Left renal cortex interstitium (tissue), 4 donors: ENCODE measurements at regions not wholly inside any gene's neighbourhood (a gene's known extent, or its start where the extent isn't known, plus 50 kb on each side); places are given as distances from the start of the nearest gene placed in this dataset.
"Not testable (repeated sequence)": the region's sequence is repeated elsewhere in the genome, so short reads cannot be mapped to it uniquely, and the experiment has no call there.

Source experiments
- DNase-seq, 4 donors: peaks; one replicate each; pipeline ENCODE4 v3.0.0-alpha.2; 2013; ENCODE audit warnings: low read depth in 4 of 4, low spot score in 2 of 4, missing footprints in 1 of 4

DNA sequence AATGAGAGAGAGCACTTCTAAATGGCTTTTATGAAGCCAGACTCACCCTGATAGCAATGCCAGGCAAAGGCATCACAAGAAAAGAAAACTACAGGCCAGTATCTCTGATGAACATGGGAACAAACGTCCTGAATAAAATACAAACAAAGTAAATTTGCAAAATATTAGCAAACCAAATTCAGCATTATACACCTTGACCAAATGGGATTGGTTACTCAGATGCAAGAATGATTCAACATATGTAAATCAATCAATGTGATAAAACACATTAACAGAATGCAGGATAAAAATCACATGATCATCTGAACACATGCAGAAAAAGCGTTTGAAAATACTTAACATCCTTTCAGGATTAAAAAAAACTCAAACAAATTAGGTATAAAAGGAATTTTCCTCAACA lies 494.9 kb upstream of the CCDC54 start:
- no peak for DNase-seq

DNA sequence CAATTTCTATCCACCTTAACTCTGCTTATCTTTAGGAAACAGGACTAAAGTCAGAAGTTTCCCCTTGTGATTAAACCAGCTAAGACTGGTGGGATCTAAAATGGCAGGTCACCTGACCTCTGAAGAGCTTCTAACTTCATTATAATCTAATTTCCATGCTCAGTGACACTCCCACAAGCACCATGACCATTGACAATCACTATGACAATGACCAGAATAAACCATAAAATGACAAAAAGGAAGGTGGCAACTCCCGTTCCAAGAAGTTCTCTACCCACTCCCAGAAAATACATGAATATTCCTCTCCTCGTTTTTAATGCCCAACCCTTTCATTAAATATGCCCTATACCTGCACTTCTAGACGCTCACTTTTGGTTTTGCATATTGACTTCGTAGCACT lies 471.2 kb upstream of the CCDC54 start:
- DNase-seq = no peak

DNA sequence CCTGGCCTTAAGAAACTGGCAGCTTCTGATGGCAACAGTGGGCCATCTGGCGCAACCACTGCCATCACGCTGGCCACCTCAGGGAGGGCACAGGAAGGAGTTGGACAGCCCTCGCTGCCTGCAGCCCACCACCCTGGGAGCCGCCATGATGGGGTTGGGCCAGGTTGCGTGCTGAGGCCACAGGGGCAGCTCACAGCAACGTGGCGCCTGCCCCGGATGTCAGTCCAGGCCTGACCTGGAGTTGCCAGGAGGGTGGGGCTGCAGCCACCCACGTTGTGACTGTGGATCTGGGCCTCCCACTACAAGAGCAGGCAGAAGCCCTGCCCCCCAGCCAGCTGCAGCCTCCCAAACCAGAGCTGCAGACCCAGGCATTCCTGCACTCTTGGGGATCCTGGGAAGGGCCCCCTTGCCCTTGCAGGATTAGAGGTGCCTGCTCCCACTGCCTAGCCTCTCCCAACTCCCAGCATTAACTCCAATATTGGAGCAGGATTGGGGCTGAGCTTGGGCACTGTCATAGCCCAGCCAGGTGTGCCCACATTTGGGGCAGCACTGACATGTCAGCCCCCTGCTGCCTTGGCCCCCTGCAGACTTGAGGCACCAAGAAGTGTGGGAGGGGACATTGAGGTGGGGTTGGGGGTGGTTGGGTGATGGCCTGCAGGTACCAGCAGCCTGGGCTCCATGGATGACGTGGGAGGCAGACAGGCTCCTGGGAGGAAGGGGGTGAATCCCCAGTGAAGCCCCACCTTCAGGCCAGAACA lies 468.9 kb upstream of the CCDC54 start:
- DNase-seq = no peak

DNA sequence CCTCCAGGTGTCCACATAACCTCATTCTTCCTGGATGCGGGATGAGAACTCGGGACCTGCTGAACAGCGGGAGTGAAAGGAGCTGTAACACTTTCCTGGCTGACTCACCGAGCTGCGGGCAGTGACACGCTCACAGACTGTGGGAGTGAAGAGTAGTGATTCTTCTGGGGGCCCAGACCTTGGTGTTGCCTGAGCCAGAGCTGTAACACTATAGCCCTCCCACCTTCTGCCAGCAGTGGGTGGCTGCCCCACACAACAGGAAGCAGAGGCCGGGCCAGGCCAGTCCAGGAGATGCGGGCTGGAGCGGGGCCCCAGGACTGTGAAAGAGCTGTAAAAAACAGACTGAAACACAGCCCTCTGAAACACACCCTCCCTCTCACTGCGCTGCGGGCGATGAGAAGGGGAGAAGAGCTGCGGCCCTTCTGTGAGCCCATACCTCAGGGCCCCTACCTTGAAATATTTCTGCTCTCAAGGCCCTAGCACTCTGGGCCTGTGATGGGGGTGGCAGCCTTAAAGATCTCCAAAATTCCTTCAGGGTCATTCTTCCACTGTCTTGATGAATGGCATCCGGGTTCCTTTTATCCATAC lies 464.0 kb upstream of the CCDC54 start:
- no peak for DNase-seq

DNA sequence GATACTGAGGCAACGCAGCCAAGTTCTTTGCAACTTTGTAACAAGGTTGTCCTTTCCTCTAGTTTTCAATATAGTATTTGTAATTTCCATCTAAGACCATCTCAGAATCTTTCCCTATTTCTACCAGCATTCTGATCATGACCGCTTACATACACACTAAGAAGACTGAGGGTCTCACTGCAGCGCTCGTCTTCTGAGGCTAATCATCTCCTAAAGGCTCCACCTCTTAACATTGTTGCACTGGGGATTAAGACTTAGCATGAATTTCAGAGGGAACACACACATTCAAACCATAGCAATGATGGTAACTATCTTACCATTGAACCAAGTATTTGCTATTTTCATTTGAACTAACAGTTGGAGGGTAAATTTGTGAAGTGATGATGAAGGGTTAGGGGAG lies 463.3 kb upstream of the CCDC54 start:
- no peak for DNase-seq

DNA sequence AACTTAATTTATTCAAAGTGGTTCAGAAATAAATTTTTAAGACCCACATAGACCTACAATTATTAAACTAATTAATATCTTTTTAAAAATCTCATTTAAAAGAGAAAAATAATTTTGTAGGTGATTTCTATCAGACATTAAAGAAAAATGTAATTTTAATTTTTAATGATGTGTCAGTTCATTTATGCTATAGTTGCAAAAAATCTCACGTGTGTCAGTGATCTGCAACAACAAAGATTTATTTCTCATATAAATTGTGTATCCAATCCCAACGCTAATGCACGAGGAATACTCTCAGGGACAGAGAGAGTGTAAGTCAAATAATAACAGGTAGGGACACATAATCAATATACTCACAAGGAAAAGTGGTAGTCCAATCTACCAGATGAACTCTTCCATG lies 456.6 kb upstream of the CCDC54 start:
- no peak for DNase-seq

DNA sequence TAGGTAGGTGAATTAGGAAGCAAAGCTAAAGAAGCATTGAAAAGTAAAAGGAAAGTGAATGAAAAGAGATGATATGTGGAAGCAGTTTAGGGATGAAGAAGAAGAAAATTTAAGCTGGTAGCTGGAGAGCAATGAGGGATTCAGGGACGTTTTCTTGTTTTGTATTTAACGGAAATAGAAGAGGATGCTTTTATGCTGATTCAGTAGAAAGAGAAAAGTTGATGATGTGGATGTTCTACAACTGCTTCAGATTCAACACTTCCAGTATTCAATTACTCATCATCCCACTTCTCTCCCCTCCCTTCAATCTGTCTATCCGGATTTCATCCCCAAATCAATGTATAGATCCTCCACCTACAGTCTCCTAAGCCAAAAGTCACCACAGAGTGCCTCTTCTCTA lies 448.2 kb upstream of the CCDC54 start:
- no peak for DNase-seq

DNA sequence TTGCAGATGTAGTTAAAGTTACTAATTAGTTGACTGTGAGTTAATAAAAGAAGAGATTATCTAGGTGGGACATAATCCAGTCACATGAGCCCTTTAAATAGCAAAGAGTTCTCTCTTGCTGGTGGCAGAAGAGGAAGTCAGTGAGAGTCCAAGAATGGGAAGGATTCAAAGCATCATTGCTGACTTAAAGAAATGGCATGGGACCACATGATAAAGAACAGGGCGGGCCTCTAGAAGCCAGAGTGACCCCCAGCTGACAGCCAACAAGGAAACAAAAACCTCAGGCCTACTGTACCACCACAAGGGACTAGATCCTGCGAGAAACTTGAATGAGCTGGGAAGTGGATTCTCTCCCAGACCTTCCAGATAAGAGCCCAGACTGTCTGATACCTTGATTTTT lies 447.2 kb upstream of the CCDC54 start:
- DNase-seq = no peak

DNA sequence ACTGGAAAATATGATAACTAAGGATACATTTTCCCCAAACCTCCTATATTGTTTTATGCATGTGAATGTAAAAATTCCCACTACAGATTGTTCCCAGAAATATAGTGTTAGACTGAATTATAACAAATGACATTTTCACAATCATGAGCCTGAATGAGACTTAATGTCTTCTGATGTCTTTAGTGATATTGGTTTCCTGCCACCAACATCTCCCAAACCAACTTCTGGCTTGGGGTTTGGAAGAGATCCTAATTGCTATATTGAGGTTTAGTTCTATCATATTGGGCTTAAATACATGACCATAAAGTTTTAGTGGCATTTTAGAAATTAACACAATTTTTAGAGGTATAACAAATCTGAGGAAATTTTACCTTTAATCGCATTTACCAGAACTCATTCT lies 445.3 kb upstream of the CCDC54 start:
- no peak for DNase-seq

DNA sequence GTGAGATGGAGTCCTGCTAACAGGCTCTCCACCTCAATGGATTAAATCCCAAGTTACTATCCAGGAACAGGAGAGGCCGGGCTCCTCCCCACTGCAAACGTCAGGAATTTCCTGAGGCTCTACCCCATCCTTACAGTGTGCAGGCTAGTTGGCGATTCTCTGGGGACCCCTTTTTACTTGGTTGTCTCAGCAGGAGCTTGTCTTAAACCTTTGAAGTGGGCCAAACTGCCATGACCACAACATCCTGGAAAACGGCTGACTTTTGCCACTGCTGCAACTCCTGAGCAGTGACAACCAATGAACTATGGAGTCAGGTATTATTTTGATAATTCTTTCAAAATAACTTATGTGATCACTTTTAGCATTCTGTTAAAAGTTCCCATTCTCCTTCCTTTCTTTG lies 440.9 kb upstream of the CCDC54 start:
- no peak for DNase-seq

DNA sequence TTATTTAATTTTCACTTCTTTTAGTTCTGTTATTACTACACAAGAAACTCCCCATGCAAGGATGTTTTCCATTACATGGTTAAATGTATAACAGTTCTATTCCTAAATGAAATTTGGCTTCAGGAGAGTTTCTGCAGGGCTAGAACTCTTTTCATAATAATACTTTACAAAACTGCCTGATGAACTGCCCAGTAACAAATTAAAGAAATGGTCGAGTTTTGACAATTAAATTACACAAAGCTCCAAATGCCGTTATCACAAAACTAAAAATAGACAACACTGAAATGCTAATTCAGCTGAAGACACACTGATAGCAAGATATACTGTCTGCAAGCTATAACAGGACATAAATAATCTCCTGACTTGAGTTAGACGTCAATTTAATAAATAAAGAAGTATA lies 435.2 kb upstream of the CCDC54 start:
- no peak for DNase-seq

DNA sequence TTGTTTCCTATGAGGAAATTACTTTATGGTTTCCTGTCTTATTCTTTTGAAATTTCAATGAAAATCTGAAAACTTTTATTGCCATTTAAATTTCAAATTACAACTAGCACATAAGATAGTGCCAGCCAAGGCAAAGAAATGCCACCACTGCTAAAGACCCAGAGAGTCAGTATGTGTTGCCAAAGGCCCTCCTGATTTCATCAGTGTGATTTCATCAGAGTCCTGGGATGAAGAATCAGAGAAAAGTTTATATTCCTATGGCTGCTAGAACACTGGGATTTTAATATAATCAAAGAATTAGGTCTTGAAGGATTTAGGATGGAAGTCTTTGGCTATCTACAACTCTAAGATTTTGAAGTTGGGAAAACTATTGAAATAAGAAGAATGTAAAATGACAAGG lies 434.2 kb upstream of the CCDC54 start:
- no peak for DNase-seq

DNA sequence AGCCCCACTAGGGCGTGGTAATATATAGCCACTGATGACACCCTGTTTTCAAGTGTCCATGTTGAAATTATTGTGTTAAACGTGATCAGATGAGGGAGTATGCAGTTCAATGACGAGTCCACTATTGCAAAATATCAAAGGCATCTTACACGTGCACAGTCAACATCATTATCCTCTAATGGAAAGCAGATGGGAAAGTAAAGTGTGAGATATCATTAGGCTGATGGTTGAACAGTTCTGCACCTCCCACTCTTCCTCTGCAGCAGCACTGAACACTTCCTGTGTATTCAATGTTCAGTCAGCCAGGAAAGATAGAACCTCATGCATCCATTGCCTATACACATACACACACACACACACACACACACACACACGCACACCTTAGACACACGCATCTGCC lies 431.8 kb upstream of the CCDC54 start:
- no peak for DNase-seq

DNA sequence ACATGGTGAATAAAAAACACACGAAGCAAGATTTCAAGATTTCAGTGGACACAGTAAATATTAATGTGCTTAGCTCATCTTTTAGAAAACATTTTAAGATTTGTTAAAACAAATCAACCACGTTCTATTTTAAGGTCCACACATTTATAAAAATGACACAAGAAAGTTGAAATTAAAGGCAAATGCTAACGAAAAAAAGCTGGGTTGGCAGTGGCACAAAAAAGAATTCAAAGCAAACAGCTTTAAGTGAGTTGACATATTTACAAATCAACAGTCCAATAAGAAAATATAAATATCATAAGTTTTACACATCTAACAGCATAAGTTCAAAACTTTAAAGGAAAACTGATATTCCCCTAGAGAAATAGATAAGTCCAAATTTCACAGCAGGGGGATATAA lies 430.4 kb upstream of the CCDC54 start:
- DNase-seq = no peak

DNA sequence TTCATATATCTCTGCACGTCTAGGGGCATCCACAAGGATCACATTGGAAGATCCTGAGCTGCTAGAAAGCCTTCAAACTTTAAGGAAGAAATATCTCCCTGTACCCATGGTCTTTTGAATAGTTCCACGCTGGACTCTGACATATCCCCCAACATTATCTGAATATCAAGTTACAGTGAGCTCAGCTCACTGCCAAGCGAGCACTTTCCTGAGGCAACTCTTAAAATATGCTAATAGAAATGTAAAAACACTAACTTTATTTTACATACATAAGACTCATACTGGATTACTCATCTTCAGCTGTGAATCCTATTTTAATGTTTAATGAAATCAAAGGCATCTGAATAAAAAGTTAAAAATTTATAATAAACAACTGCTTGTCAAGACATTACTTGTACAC lies 420.2 kb upstream of the CCDC54 start:
- DNase-seq = no peak

DNA sequence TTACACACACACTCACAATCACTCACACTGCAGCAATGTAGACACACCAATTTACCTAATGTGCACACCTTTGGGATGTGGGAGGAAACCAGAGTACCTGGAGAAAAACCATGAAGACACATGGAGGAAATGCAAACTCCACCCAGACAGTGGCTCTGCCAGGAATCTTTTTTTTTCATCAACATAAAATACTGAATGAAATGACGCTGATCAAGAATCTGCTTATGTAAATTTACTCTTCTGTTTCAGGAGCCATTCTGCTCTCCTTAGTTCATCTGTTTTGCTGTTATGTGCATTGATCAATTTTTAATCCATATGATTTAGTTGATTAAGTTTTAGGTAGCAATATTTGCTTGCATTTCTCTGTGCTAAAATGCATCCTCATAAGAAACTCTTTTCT lies 414.2 kb upstream of the CCDC54 start:
- no peak for DNase-seq

DNA sequence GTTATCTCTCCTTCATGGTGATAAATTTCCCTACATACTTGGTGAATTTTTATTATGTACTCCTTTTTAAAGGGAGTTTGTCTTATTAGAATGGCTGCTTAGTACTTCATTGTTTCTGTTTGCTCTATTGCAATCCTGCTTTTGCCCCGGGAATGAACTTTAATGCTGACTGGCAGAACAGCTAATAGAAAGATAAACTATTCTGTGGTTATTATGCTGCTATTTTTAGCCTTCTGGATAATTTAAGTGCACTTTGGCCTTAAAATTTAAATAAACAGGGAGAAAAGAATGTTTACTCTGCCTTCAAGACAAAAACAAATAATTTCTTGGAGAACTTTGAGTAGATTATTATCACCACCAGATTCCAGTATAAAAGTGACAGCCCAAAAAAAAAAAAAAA lies 413.8 kb upstream of the CCDC54 start:
- peak; percentile 15 to 46 (median 38) for DNase-seq

DNA sequence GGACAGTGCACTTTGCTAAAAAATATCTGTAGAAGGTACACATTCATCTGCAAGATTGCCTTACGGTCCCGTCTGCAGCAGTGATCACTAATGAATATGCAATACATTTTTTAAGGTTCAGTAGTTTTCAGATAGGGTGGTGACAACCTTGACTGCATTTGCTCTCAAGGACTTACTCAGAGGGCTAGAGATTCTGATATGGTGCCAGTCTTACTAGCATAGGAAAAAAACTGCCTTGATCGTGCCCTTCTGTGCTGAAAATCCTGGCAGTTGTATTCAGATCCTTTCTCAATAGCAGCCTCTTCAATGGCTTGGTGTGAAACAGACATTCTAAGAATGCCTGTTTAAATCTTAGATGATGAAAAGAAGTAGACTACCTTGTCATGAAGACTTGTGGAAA lies 411.9 kb upstream of the CCDC54 start:
- no peak for DNase-seq

DNA sequence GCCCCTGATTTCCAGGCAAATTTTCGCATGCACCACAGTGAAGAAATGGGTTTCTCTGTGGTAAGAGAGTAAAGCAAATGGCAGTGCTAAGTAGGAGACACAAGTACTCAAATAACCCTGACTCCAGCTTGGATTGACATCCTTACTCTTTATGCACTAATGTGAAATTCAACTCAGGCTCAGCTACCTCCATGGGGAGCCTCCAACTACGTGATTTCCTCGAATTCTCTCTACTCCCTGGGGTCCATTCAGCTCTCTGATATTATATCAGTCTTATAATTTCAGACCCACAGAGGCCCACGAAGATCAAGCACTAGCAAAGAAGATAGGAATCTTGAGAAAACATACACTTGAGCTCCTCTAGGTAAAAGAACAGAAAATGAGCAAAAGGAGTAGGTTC lies 407.6 kb upstream of the CCDC54 start:
- no peak for DNase-seq

DNA sequence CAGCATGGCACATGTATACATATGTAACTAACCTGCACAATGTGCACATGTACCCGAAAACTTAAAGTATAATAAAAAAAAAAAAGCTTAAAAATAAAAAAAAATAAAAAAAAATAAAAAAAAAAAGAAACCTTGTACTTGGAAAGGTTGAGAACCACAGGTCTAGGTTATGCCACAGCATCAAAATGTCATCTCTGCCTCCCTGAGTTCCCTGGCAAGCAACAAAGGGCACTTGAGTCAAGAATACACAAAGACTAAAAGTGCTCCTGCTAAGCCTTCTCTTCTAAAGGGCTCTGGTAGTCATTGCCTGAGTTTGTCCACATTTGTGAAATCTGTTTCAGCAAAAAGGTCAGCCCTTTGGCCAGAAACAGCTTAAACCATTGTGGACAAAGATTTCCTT lies 395.8 kb upstream of the CCDC54 start:
- no peak for DNase-seq

DNA sequence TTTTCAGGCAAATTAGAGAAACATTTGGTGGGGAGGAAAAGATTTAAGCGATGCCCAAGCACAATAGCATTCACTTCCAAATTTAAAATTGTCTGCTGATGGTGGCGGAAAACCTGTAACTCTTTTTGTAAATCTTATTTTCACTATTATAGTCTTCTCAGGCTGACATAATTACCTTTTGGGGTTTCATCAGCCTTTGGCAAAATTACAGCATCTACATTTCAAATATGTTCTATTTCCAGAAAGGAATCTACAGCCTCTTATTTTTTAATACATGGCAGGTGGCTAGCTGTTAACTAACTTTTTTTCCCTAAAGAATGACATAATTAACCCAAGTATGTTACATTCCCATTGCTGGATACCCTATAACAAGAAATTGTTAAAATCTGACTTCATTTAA lies 391.5 kb upstream of the CCDC54 start:
- DNase-seq = no peak

DNA sequence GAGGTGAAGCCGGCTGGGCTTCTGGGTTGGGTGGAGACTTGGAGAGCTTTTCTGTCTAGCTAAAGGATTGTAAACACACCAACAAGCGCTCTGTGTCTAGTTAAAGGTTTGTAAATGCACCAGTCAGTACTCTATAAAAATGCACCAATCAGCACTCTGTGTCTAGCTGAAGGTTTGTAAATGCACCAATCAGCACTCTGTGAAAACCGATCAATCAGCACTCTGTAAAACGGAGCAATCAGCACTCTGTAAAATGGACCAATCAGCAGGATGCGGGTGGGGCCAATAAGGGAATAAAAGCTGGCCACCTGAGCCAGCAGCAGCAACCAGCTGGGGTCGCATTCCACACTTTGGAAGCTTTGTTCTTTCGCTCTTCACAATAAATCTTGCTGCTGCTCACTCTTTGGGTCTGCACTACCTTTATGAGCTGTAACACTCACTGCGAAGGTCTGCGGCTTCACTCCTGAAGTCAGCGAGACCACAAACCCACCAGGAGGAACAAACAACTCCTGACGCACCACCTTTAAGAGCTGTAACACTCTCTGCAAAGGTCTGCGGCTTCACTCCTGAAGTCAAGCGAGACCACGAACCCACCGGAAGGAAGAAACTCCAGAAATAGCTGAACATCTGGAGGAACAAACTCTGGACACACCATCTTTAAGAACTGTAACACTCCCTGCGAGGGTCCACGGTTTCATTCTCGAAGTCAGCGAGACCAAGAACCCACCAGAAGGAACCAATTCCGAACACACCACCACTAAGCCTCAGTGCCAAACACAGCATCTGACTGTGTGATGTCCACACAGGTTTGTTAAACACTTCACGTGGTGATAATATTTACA lies 378.2 kb upstream of the CCDC54 start:
- DNase-seq = not testable (repeated sequence)
